ENCODE measurements at regions not wholly inside any gene's neighbourhood (a gene's known extent, or its start where the extent isn't known, plus 50 kb on each side); places are given as distances from the start of the nearest gene placed in this dataset.

- TF ChIP-seq REST (IDR thresholded peaks at IDR 0.05) (no peak), RXRA (IDR thresholded peaks at IDR 0.05) (no peak), JUND (IDR thresholded peaks at IDR 0.05) (no peak), HNF4G (IDR thresholded peaks at IDR 0.05) (no peak)
Observed at GRCh38 chr2:8203364-8203763, 478.5 kb upstream of the ID2 start (continued).

- no peak for TF ChIP-seq FOXA2 (IDR thresholded peaks at IDR 0.05)
- TF ChIP-seq NR2F2 (IDR thresholded peaks at IDR 0.05): no peak
- TF ChIP-seq ZBTB33 (IDR thresholded peaks at IDR 0.05): no peak
- no peak for TF ChIP-seq HNF4A (conservative IDR thresholded peaks at IDR 0.05)
- no peak for TF ChIP-seq FOXA1 (IDR thresholded peaks at IDR 0.05)
- no peak for TF ChIP-seq SP1 (IDR thresholded peaks at IDR 0.05)
- TF ChIP-seq ATF3 (IDR thresholded peaks at IDR 0.05): no peak
- no peak for TF ChIP-seq REST (IDR thresholded peaks at IDR 0.05)
- no peak for TF ChIP-seq EGR1 (IDR thresholded peaks at IDR 0.05; ENCODE audit: low read depth in 2 of 2)
- no peak for TF ChIP-seq JUND (IDR thresholded peaks at IDR 0.05)
- TF ChIP-seq GABPA (IDR thresholded peaks at IDR 0.05 in 1 of 2, conservative IDR thresholded peaks at IDR 0.05 in 1 of 2): no peak
- Histone ChIP-seq H3K4me1 (ENCODE audit: control insufficient read depth in 4 of 4, insufficient read depth in 4 of 4, low read length in 3 of 4) (no peaks in the 10 kb centered on the region), H3K9me3 (ENCODE audit: control insufficient read depth in 4 of 4, low read length in 3 of 4) (peaks cover 0 to 4% (median 0%) of the 10 kb centered on the region in 4 donors), H3K27me3 (ENCODE audit: control insufficient read depth in 4 of 4, insufficient read depth in 4 of 4, low read length in 3 of 4) (no peaks in the 10 kb centered on the region), H3K4me3 (ENCODE audit: low read depth in 1 of 3, low read length in 3 of 3) (no peak overlapping the region), H3K27ac (ENCODE audit: low read depth in 1 of 2, low read length in 2 of 2) (no peak overlapping the region), H3K36me3 (ENCODE audit: control insufficient read depth in 4 of 4, insufficient read depth in 3 of 4, low read depth in 1 of 4, low read length in 3 of 4) (no peaks in the 10 kb centered on the region), H3K9ac (ENCODE audit: low read depth in 1 of 2, low read length in 2 of 2) (no peak overlapping the region)
- no peak for DNase-seq (ENCODE audit: low spot score)
- WGBS: 89% methylated on average over 2 of the region's 2 CpGs
Observed at GRCh38 chr2:8204711-8205110, 477.1 kb upstream of the ID2 start.
